D721Med (cell line): ENCODE measurements at regions not wholly inside any gene's neighbourhood (a gene's known extent, or its start where the extent isn't known, plus 50 kb on each side); places are given as distances from the start of the nearest gene placed in this dataset.

ENCODE experiments used
- DNase-seq: peaks from one replicate; pipeline ENCODE4 v3.0.0; 2011; ENCODE audit warnings: low spot score; ENCODE audit not compliant: insufficient read length
- FAIRE-seq: peaks from 2 replicates; lab custom pipeline; 2011; peaks lifted over from hg19 to GRCh38; lab: Jason Lieb, UNC
- TF ChIP-seq, protein P1 (sequence below): IDR thresholded peaks from 2 replicates; pipeline ENCODE4 v1.5.1; 2012; ENCODE audit warnings: mild to moderate bottlenecking, control low read depth; ENCODE audit not compliant: insufficient read depth; ENCODE audit errors: missing control alignments

DNA sequence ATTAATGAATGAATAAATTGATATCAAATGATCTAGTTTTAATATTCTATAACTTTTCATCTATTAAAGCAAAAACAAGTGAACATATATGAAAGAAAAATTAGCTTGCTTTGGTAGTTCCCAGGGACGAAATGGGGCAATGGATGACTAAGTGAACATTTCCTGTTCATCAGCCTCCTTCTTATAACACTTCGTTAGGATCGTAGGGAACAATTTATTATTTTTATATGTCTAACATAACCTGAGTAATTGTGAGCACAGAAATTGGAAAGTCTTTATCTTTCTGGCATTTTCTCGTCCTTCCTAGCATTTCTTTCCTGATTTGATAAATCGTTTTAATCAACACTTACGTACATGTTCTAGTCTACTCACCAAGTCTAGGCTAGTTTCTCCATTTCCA lies 59.1 kb upstream of the PPP1R3C start:
- DNase-seq (no peak), FAIRE-seq (no peak)
- TF ChIP-seq, protein P1, sequence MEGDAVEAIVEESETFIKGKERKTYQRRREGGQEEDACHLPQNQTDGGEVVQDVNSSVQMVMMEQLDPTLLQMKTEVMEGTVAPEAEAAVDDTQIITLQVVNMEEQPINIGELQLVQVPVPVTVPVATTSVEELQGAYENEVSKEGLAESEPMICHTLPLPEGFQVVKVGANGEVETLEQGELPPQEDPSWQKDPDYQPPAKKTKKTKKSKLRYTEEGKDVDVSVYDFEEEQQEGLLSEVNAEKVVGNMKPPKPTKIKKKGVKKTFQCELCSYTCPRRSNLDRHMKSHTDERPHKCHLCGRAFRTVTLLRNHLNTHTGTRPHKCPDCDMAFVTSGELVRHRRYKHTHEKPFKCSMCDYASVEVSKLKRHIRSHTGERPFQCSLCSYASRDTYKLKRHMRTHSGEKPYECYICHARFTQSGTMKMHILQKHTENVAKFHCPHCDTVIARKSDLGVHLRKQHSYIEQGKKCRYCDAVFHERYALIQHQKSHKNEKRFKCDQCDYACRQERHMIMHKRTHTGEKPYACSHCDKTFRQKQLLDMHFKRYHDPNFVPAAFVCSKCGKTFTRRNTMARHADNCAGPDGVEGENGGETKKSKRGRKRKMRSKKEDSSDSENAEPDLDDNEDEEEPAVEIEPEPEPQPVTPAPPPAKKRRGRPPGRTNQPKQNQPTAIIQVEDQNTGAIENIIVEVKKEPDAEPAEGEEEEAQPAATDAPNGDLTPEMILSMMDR, result no peak

DNA sequence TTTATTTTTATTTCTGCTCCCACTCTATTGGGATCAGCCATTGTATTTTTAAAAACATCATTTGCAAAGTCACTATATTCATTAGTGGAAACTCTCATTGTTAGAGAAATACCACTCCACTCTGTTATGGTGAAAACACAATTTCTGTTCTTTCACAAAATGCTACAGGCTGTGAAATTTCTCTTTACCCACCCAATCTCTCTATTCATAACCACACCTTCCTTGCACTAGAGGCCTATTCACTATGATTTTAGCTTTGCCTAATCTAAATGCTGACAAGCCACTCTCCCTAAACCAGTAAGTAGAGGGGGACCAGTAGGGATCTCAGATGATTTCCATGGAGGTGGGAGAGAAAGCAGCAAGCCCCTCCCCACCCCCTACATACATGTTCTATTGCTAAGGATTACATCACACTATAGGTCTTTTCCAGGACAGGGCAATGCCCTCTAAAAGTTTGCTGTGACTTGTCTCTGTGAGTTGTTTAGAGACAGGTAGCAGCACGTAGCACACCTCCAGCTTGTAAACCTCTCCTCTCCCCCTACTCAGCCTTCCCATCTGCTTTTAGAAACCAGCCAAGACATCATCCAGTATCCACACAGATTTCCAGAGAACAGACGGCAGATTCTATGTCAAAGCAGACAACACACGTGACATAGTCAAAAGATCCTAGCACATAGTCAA lies 58.3 kb upstream of the PPP1R3C start:
- no peak for DNase-seq
- no peak for FAIRE-seq
- TF ChIP-seq, protein P1, result no peak

DNA sequence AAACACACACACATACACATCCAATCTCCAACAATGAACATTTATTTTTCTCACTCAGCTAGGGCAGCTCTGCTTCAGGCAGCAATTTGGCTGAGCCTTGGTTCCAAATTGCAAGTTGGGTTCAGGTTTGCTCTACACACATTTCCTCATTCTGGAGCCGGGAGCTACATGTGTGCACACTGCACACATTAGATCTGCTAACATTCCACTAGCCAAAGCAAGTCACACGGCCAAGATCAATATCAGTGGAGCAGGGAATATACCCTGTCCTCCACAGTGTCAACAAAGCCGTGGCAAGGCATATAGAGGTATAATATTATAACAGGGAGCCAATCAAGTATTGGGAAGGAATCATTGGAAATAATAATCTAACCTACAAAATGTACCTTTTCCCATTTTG lies 57.5 kb upstream of the PPP1R3C start:
- no peak for FAIRE-seq
- TF ChIP-seq, protein P1, result no peak
- no peak for DNase-seq

DNA sequence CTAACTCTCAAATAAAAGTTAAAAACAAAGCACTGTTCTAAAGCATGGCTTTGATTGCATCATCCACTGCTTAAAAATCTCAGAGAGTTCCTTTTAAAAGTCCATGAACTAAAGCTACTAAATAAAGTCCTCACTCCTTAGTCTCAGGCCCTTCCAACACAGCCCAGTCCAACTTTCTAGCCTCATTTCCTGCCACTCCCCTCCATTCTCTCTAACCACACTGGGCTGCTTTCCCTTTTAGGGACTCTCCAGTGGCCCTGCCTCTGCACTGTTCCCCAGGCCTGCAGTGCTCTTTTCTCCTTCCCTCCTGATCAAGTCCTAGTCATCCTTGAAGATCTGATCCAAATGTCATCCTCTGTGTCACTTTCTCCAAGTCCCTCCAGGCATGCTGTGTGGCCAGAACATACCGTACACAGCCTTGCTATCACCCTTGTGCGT lies 56.9 kb upstream of the PPP1R3C start:
- DNase-seq, result no peak
- no peak for FAIRE-seq
- TF ChIP-seq, protein P1, result no peak

DNA sequence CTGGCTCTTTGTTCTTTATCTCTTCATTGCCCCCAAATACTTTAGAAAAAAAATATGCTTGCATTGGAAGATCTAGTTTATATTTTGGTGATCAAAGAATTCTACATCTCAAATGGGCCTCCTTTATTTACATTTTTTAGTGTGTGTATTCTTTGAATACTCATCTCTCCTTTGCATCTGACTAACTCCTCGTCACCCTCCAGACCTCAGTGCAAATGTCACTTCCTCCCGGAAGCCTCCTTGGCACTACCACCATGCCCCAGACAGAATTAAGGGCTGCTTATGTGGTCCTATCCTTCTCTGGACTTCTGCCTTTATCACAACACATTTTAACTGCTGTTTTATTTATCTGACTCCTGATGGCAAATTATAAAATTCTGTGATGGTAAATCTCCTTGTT lies 52.0 kb upstream of the PPP1R3C start:
- no peak for DNase-seq

DNA sequence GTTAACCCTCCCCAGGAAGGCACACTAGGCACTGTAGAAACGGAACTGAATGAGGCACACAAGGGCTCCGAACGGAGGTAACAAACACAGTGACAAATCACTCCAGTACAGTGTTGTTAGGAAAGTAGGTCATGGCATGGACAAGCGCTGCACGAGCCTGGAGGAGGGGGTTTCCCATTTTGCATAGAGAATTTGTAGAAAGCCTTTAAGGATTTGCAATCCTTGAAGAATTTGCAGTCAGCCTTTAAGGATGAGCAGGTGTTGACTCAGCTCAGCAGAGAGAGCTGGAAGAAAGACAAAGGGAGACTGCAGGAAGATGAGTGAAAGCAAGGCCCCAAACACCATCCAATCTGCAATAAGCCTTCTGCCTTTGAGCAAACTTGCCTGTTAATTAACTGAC lies 51.1 kb upstream of the PPP1R3C start:
- TF ChIP-seq, protein P1, result no peak
- DNase-seq (no peak), FAIRE-seq (no peak)

More for the DNA sequence above, 52.0 kb upstream of the PPP1R3C start:
- TF ChIP-seq, protein P1, result no peak
- FAIRE-seq, result no peak

DNA sequence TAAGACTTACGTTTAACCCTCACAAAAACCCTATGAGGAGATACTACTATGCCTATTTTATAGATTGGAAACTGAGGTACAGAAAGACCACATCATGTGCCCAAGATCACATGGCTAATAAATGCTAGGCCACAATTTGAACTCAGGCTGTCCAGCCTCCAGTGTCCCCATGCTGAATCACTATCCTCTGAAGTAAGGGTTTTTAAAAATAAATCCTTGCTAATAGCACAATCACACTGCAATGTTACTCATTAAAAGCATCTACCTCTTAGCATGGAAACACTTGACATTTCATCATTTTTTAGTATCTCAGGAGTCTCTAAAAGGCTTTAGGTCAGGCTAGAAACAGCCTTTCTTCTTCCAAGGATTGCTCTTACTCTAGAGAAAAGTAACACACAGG lies 50.0 kb upstream of the PPP1R3C start:
- TF ChIP-seq, protein P1, result no peak
- DNase-seq (no peak), FAIRE-seq (no peak)
